Testis (tissue), 2 donors: ENCODE measurements at regions not wholly inside any gene's neighbourhood (a gene's known extent, or its start where the extent isn't known, plus 50 kb on each side); places are given as distances from the start of the nearest gene placed in this dataset.

ENCODE experiments used
- CTCF ChIP-seq, 3 experiments: fragments of 450-650 bp in 2 of 3; fragments of 200-600 bp in 1 of 3; sonication (generic) in 1 of 3; IDR thresholded peaks; one replicate each; pipeline ENCODE4 v1.5.1; 2016 to 2019; ENCODE audit warnings: antibody characterized with exemption in 3 of 3, mild to moderate bottlenecking in 2 of 3, moderate library complexity in 1 of 3
- POLR2A ChIP-seq: fragments of 450-650 bp; IDR thresholded peaks from one replicate; pipeline ENCODE4 v1.6.1; 2017; ENCODE audit warnings: antibody characterized with exemption, mild to moderate bottlenecking, moderate library complexity

- TF ChIP-seq CTCF (IDR thresholded peaks at IDR 0.05) (no peak), POLR2A (no peak)
These were observed 259.0 kb downstream of the IRX2 start for GRCh38 chr5:2492476-2492875.
